ENCODE measurements at regions not wholly inside any gene's neighbourhood (a gene's known extent, or its start where the extent isn't known, plus 50 kb on each side); places are given as distances from the start of the nearest gene placed in this dataset.

DNA sequence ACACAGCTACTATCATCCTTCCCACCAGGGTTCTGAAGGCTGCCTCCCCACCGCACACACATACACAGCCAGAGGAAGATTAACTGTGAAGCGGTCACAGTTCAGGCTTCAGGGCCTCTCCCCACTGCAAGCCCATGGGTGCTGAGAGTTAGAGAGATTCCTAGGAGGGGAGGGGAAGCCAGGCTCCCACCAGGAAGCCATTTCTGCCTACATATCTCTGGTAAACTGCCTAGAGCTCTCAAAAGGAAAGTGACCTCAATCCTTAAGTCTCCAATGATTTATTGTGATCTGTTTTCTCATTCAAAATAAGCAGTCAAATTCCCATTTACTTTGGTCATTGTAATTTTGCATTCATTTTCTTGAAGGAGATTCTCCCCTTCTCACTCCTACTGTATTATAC lies 141.0 kb upstream of the BNIP2 start:
- WGBS, 2 donors, result 90 to 94% methylated on average over 2 of the region's 2 CpGs
- no peak for TF ChIP-seq POLR2A (IDR thresholded peaks at IDR 0.05)
- no peak for ATAC-seq (ENCODE audit: low FRiP score in 2 of 2)
- DNase-seq, result no peak
- H3K9me3 ChIP-seq, result no peaks in the 10 kb centered on the region
- H3K4me3 ChIP-seq, result no peak overlapping the region
- H3K27ac ChIP-seq, result no peak overlapping the region
- H3K27me3 ChIP-seq, result no peaks in the 10 kb centered on the region
- no peaks in the 10 kb centered on the region for H3K36me3 ChIP-seq
- H3K4me1 ChIP-seq, result no peaks in the 10 kb centered on the region

DNA sequence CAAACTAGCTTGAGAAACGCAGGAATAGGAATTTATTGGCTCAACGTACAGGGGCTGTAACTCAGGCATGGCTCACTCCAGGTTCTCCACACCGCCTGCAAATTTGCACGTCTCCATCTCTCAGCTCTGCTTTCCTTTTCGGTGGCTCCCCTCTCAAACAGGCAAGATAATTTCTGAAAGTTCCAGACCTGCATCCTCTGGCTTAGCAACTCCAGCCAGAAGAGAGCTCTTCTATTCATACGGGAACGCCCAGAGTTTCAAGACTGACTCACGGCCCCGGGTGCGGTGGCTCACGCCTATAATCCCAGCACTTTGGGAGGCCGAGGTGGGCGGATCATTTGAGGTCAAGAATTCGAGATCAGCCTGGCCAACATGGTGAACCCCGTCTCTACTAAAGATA lies 139.7 kb upstream of the BNIP2 start:
- no peaks in the 10 kb centered on the region for H3K4me1 ChIP-seq
- H3K9me3 ChIP-seq, result no peaks in the 10 kb centered on the region
- no peak overlapping the region for H3K27ac ChIP-seq
- 82 to 84% methylated on average over 15 of the region's 15 CpGs for WGBS, 2 donors
- TF ChIP-seq, protein P1, sequence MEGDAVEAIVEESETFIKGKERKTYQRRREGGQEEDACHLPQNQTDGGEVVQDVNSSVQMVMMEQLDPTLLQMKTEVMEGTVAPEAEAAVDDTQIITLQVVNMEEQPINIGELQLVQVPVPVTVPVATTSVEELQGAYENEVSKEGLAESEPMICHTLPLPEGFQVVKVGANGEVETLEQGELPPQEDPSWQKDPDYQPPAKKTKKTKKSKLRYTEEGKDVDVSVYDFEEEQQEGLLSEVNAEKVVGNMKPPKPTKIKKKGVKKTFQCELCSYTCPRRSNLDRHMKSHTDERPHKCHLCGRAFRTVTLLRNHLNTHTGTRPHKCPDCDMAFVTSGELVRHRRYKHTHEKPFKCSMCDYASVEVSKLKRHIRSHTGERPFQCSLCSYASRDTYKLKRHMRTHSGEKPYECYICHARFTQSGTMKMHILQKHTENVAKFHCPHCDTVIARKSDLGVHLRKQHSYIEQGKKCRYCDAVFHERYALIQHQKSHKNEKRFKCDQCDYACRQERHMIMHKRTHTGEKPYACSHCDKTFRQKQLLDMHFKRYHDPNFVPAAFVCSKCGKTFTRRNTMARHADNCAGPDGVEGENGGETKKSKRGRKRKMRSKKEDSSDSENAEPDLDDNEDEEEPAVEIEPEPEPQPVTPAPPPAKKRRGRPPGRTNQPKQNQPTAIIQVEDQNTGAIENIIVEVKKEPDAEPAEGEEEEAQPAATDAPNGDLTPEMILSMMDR (IDR thresholded peaks at IDR 0.05), result no peak
- no peak for TF ChIP-seq POLR2A (IDR thresholded peaks at IDR 0.05)
- no peak for TF ChIP-seq POLR2AphosphoS5 (IDR thresholded peaks at IDR 0.05)
- TF ChIP-seq EP300 (IDR thresholded peaks at IDR 0.05), result no peak
- no peaks in the 10 kb centered on the region for H3K27me3 ChIP-seq
- no peak overlapping the region for H3K4me3 ChIP-seq
- no peaks in the 10 kb centered on the region for H3K36me3 ChIP-seq
- no peak for ATAC-seq (ENCODE audit: low FRiP score in 2 of 2)
- DNase-seq, result peak in 1 of 2 donors; percentile 11

DNA sequence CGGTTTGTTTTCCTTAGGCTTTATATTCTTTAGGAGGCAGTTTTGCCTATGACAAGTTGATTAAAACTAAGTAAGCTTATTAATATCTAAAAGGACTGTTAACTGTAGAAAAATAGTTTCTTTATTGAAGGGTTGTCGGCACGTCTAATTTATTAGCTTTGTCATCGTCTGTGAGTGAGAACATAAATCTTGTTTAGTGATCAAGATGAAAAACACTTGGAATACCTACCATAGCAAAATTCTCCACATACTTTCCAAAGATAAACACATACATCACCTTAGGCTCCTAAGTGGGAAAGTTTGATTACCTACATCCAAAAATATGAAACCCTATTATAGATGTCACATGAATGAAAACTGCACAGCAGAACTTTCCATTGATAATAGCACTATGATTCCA lies 139.1 kb upstream of the BNIP2 start:
- TF ChIP-seq POLR2AphosphoS5 (IDR thresholded peaks at IDR 0.05) (no peak), EP300 (IDR thresholded peaks at IDR 0.05) (no peak), POLR2A (IDR thresholded peaks at IDR 0.05) (no peak)
- TF ChIP-seq, protein P1 (IDR thresholded peaks at IDR 0.05), result no peak
- H3K4me3 ChIP-seq, result no peak overlapping the region
- H3K4me1 ChIP-seq, result no peaks in the 10 kb centered on the region
- WGBS, 2 donors, result 49 to 55% methylated on average over 4 of the region's 4 CpGs
- no peaks in the 10 kb centered on the region for H3K36me3 ChIP-seq
- no peaks in the 10 kb centered on the region for H3K27me3 ChIP-seq
- ATAC-seq (ENCODE audit: low FRiP score in 2 of 2) (no peak), DNase-seq (no peak)
- peaks cover 0 to 4% (median 0%) of the 10 kb centered on the region in 4 donors for H3K9me3 ChIP-seq
- H3K27ac ChIP-seq, result no peak overlapping the region

DNA sequence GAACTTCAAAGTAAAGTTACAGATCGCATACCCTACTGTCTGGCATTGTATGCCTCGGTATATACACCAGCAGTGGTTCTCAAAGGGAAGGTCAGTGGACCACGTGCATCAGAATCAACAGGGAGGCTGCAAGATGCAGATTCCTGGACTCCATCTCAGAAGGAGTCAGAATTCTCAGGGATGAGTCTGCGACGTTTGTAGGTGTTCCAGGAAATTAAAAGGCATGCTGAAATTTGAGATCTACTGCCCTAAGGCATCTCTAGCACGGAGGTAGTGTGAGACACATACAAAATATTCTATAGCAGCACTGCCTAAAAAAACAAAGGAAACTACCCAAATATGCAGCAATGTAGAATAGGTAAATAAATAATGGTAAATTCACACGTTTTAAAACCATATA lies 136.8 kb upstream of the BNIP2 start:
- Histone ChIP-seq H3K27ac (no peak overlapping the region), H3K27me3 (no peaks in the 10 kb centered on the region), H3K36me3 (no peaks in the 10 kb centered on the region), H3K9me3 (peaks cover 0 to 4% (median 0%) of the 10 kb centered on the region in 4 donors), H3K4me3 (no peak overlapping the region), H3K4me1 (no peaks in the 10 kb centered on the region)
- ATAC-seq (ENCODE audit: low FRiP score in 2 of 2), result no peak
- no peak for DNase-seq
- TF ChIP-seq EP300 (IDR thresholded peaks at IDR 0.05) (no peak), POLR2A (IDR thresholded peaks at IDR 0.05) (no peak), POLR2AphosphoS5 (IDR thresholded peaks at IDR 0.05) (no peak)
- TF ChIP-seq, protein P1 (IDR thresholded peaks at IDR 0.05), result no peak
- WGBS, 2 donors, result 59 to 62% methylated on average over 7 of the region's 7 CpGs

DNA sequence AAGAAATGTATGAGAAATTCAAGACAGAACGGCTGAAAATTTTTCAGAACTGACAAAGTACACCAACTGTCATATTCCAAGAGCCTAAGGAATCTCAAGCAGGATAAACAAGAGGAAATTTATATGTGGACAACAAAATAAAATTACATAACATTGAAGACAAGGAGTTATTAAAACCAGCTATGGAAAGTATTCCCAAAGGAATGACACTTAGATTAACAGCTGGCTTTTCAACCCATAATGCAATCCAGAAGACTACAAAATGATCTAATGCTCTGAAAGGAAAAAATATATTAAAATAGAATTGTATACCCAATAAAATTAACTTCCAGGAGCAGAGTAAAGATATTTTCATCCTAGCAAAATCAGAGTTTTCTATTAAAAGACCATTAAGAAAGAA lies 132.2 kb upstream of the BNIP2 start:
- Histone ChIP-seq H3K4me1 (no peaks in the 10 kb centered on the region), H3K9me3 (peaks cover 0 to 4% (median 0%) of the 10 kb centered on the region in 4 donors), H3K4me3 (no peak overlapping the region), H3K36me3 (no peaks in the 10 kb centered on the region), H3K27me3 (no peaks in the 10 kb centered on the region), H3K27ac (no peak overlapping the region)
- no peak for ATAC-seq (ENCODE audit: low FRiP score in 2 of 2)
- no peak for TF ChIP-seq POLR2A (IDR thresholded peaks at IDR 0.05)
- TF ChIP-seq, protein P1 (IDR thresholded peaks at IDR 0.05), result no peak
- DNase-seq, result no peak
- WGBS, 2 donors, result 68 to 76% methylated on average over 1 of the region's 1 CpG
